ENCODE measurements at regions not wholly inside any gene's neighbourhood (a gene's known extent, or its start where the extent isn't known, plus 50 kb on each side); places are given as distances from the start of the nearest gene placed in this dataset.

GRCh38 chr13:39929583-39929982 lies 274.1 kb downstream of the COG6 start:
- Histone ChIP-seq H3K4me1 (ENCODE audit: insufficient read depth, low read length, poor library complexity, severe bottlenecking) (peaks cover 12% of the 10 kb centered on the region), H3K79me2 (ENCODE audit: insufficient read depth, low read depth, low read length) (no peaks in the 10 kb centered on the region), H3K27ac (ENCODE audit: low read depth, low read length, poor library complexity, severe bottlenecking) (no peak overlapping the region), H3K9me3 (ENCODE audit: low read length) (peaks cover 9% of the 10 kb centered on the region; the same call in 1 of the 2 replicates), H2AFZ (ENCODE audit: low read length) (peak overlapping the region; percentile 87; the same call in 1 of the 2 replicates), H4K20me1 (ENCODE audit: insufficient read depth, low read length) (no peaks in the 10 kb centered on the region), H3K9me2 (ENCODE audit: insufficient read depth, low read length) (no peaks in the 10 kb centered on the region), H3K4me2 (ENCODE audit: low read length) (peak overlapping the region; percentile 52), H3K36me3 (ENCODE audit: insufficient read depth, low read length) (no peaks in the 10 kb centered on the region), H3K4me3 (ENCODE audit: low read depth, low read length, poor library complexity, severe bottlenecking) (no peak overlapping the region)
- intact Hi-C loops (cut with micrococcal nuclease; ENCODE audit: unreplicated experiment) = no loop called here
- no peak for TF ChIP-seq EZH2phosphoT487 (IDR thresholded peaks at IDR 0.05; ENCODE audit: borderline replicate concordance, low read depth, low read length)
- POLR2A ChIA-PET = interaction anchor here (0.8 to 1.1 kb wide), 2 partner anchors 10 to 893 kb away, joined by 3 read pairs; no protein-coding TSS in a partner anchor
- CTCF ChIA-PET (ENCODE audit: unreplicated experiment) = no interaction called here
- BruUV-seq (replicated peaks) = no TSS peak
- DNase-seq (ENCODE audit: low spot score) = no peak

- no peaks in the 10 kb centered on the region for H3K79me2 ChIP-seq (ENCODE audit: insufficient read depth, low read depth, low read length)
- BruUV-seq (replicated peaks) = no TSS peak
- peaks cover 12% of the 10 kb centered on the region for H3K4me1 ChIP-seq (ENCODE audit: insufficient read depth, low read length, poor library complexity, severe bottlenecking)
- no peaks in the 10 kb centered on the region for H4K20me1 ChIP-seq (ENCODE audit: insufficient read depth, low read length)
- H3K27ac ChIP-seq (ENCODE audit: low read depth, low read length, poor library complexity, severe bottlenecking) = no peak overlapping the region
- H3K4me3 ChIP-seq (ENCODE audit: low read depth, low read length, poor library complexity, severe bottlenecking) = peak overlapping the region; percentile 22
- ChIA-PET POLR2A (no interaction called here), CTCF (ENCODE audit: unreplicated experiment) (no interaction called here)
- no peaks in the 10 kb centered on the region for H3K36me3 ChIP-seq (ENCODE audit: insufficient read depth, low read length)
- peak overlapping the region; percentile 87 for H2AFZ ChIP-seq (ENCODE audit: low read length)
- no peak for DNase-seq (ENCODE audit: low spot score)
- H3K9me3 ChIP-seq (ENCODE audit: low read length) = peaks cover 4% of the 10 kb centered on the region; the same call in 1 of the 2 replicates
- intact Hi-C loops (cut with micrococcal nuclease; ENCODE audit: unreplicated experiment) = no loop called here
- H3K9me2 ChIP-seq (ENCODE audit: insufficient read depth, low read length) = no peaks in the 10 kb centered on the region
- peak overlapping the region; percentile 52 for H3K4me2 ChIP-seq (ENCODE audit: low read length)
- TF ChIP-seq EZH2phosphoT487 (IDR thresholded peaks at IDR 0.05; ENCODE audit: borderline replicate concordance, low read depth, low read length) (no peak), CTCF (conservative IDR thresholded peaks at IDR 0.05; ENCODE audit: low read length) (no peak)
Observed at GRCh38 chr13:39930060-39930459, 274.6 kb downstream of the COG6 start.

GRCh38 chr13:39930544-39931444 lies 275.3 kb downstream of the COG6 start:
- H3K9me3 ChIP-seq (ENCODE audit: low read length) = no peaks in the 10 kb centered on the region
- H3K27ac ChIP-seq (ENCODE audit: low read depth, low read length, poor library complexity, severe bottlenecking) = no peak overlapping the region
- DNase-seq (ENCODE audit: low spot score) = peak; percentile 10
- no peaks in the 10 kb centered on the region for H3K9me2 ChIP-seq (ENCODE audit: insufficient read depth, low read length)
- peak overlapping the region; percentile 22 for H3K4me3 ChIP-seq (ENCODE audit: low read depth, low read length, poor library complexity, severe bottlenecking)
- BruUV-seq (replicated peaks) = no TSS peak
- H2AFZ ChIP-seq (ENCODE audit: low read length) = peak overlapping the region; percentile 87
- POLR2A ChIA-PET = no interaction called here
- TF ChIP-seq EZH2phosphoT487 (IDR thresholded peaks at IDR 0.05; ENCODE audit: borderline replicate concordance, low read depth, low read length) = no peak
- TF ChIP-seq CTCF (conservative IDR thresholded peaks at IDR 0.05; ENCODE audit: low read length) = no peak
- peak overlapping the region; percentile 52 for H3K4me2 ChIP-seq (ENCODE audit: low read length)
- intact Hi-C loops (cut with micrococcal nuclease; ENCODE audit: unreplicated experiment) = no loop called here
- peaks cover 12% of the 10 kb centered on the region for H3K4me1 ChIP-seq (ENCODE audit: insufficient read depth, low read length, poor library complexity, severe bottlenecking)
- H4K20me1 ChIP-seq (ENCODE audit: insufficient read depth, low read length) = no peaks in the 10 kb centered on the region
- H3K79me2 ChIP-seq (ENCODE audit: insufficient read depth, low read depth, low read length) = no peaks in the 10 kb centered on the region
- CTCF ChIA-PET (ENCODE audit: unreplicated experiment) = no interaction called here
- H3K36me3 ChIP-seq (ENCODE audit: insufficient read depth, low read length) = no peaks in the 10 kb centered on the region
